HepG2 (cell line): ENCODE measurements at regions not wholly inside any gene's neighbourhood (a gene's known extent, or its start where the extent isn't known, plus 50 kb on each side); places are given as distances from the start of the nearest gene placed in this dataset.

Experiments used
- ATAC-seq: fragments of 200-7000 bp; cut with Tn5 transposase; 3 replicates; pipeline ENCODE4 v1.9.1; 2020; ENCODE audit warnings: mild to moderate bottlenecking, moderate library complexity
- BruUV-seq: library from RNA; stranded (reverse); fragments of 400-500 nt; replicated peaks from 2 replicates; lab custom pipeline; 2021; lab: Mats Ljungman, UMichigan
- CTCF ChIA-PET: fragments of 300-600 bp; formaldehyde crosslinking; extraction: SDS; loops from one replicate; lab custom pipeline; 2021; ENCODE audit warnings: low total read pairs, inconsistent platforms, low intra/inter-chr PET ratio; lab: Yijun Ruan, JAX
- POLR2A ChIA-PET: fragments of 350-600 bp; sonication (Branson Sonifier 250); formaldehyde crosslinking; loops from one replicate; lab custom pipeline; 2020; ENCODE audit warnings: antibody characterized with exemption, inconsistent platforms; lab: Yijun Ruan, JAX
- DNase-seq: peaks from one replicate; pipeline ENCODE4 v3.0.0-alpha.2; 2015; ENCODE audit warnings: low spot score
- FAIRE-seq: peaks from 3 replicates; lab custom pipeline; 2011; peaks lifted over from hg19 to GRCh38; lab: Jason Lieb, UNC
- H2AFZ ChIP-seq: one replicate; pipeline ENCODE4 v1.6.1; 2011; ENCODE audit warnings: low read length, inconsistent platforms
- H3K27ac ChIP-seq: fragments of 300-600 bp; 3 replicates; pipeline ENCODE4 v1.8.0; 2011; ENCODE audit warnings: mixed run types, mild to moderate bottlenecking, mixed read lengths, low read length, inconsistent platforms; ENCODE audit not compliant: insufficient read depth; ENCODE audit errors: extremely low read length
- H3K27me3 ChIP-seq, 2 experiments: fragments of 200-600 bp in 1 of 2; 2 replicates in 1 of 2; 3 replicates in 1 of 2; pipeline versions ENCODE4 v1.6.0 to v1.8.0; 2011; ENCODE audit warnings: low read length in 2 of 2, mild to moderate bottlenecking in 2 of 2, moderate library complexity in 2 of 2, inconsistent platforms in 1 of 2; ENCODE audit not compliant: insufficient read depth in 2 of 2, control insufficient read depth in 1 of 2
- H3K36me3 ChIP-seq, 2 experiments: fragments of 200-600 bp in 1 of 2; replicated peaks in 1 of 2; 2 replicates in 1 of 2; 3 replicates in 1 of 2; pipeline versions ENCODE4 v1.5.1 to v1.8.0; 2011; ENCODE audit warnings: low read length in 2 of 2, inconsistent platforms in 1 of 2; ENCODE audit not compliant: insufficient read depth in 2 of 2, control insufficient read depth in 1 of 2
- H3K4me1 ChIP-seq: 2 replicates; pipeline ENCODE4 v1.5.1; 2012; ENCODE audit warnings: low read length, inconsistent platforms; ENCODE audit not compliant: insufficient read depth
- H3K4me2 ChIP-seq: 2 replicates; pipeline ENCODE4 v1.6.0; 2011; ENCODE audit warnings: low read depth, low read length, inconsistent platforms
- H3K4me3 ChIP-seq, 3 experiments: fragments of 200-600 bp in 1 of 3; sonication (generic), shearing (Covaris generic) in 1 of 3; replicated peaks in 1 of 3; 2 replicates each; pipeline ENCODE4 v1.5.1; 2011 to 2016; ENCODE audit warnings: low read length in 3 of 3, inconsistent platforms in 2 of 3, low read depth in 2 of 3, mild to moderate bottlenecking in 2 of 3, control low read depth in 1 of 3, mixed read lengths in 1 of 3; ENCODE audit not compliant: insufficient read depth in 1 of 3
- H3K79me2 ChIP-seq: one replicate; pipeline ENCODE4 v1.6.1; 2011; ENCODE audit warnings: low read length, inconsistent platforms; ENCODE audit not compliant: insufficient read depth
- H3K9ac ChIP-seq: 2 replicates; pipeline ENCODE4 v1.6.0; 2011; ENCODE audit warnings: mild to moderate bottlenecking, low read depth, low read length, inconsistent platforms; ENCODE audit not compliant: insufficient read depth
- H3K9me3 ChIP-seq: 2 replicates; pipeline ENCODE4 v1.5.1; 2012; ENCODE audit warnings: mild to moderate bottlenecking, low read length
- H4K20me1 ChIP-seq: 2 replicates; pipeline ENCODE4 v1.6.0; 2011; ENCODE audit warnings: inconsistent platforms, mild to moderate bottlenecking, low read length, moderate library complexity; ENCODE audit not compliant: insufficient read depth
- CBX5 ChIP-seq: sonication (generic); formaldehyde crosslinking; IDR thresholded peaks from 2 replicates; pipeline ENCODE4 v1.4.0; 2020; ENCODE audit warnings: missing genetic modification reagents, borderline replicate concordance
- ELF3 ChIP-seq: IDR thresholded peaks from 2 replicates; pipeline ENCODE4 v1.6.1; 2016; ENCODE audit warnings: missing genetic modification reagents, missing compliant biosample characterization
- FOXJ3 ChIP-seq: sonication (generic); formaldehyde crosslinking; IDR thresholded peaks from 2 replicates; pipeline ENCODE4 v1.4.0; 2020; ENCODE audit warnings: missing genetic modification reagents, mild to moderate bottlenecking, borderline replicate concordance
- FOXP1 ChIP-seq, 2 experiments: fragments of 450-650 bp in 1 of 2; IDR thresholded peaks; 2 replicates each; pipeline ENCODE4 v1.6.1; 2017 to 2018; ENCODE audit warnings: antibody characterized with exemption in 1 of 2
- KLF16 ChIP-seq, 2 experiments: sonication (generic) in 1 of 2; formaldehyde crosslinking in 1 of 2; IDR thresholded peaks; 2 replicates each; pipeline versions ENCODE4 v1.6.1 to v1.8.0; 2016 to 2023; ENCODE audit warnings: missing genetic modification reagents in 2 of 2, missing compliant biosample characterization in 1 of 2
- MTF1 ChIP-seq: sonication (generic); formaldehyde crosslinking; IDR thresholded peaks from 2 replicates; pipeline ENCODE4 v1.5.0; 2020; ENCODE audit warnings: missing genetic modification reagents
- SMARCE1 ChIP-seq: fragments of 450-650 bp; IDR thresholded peaks from 2 replicates; pipeline ENCODE4 v1.6.1; 2017; ENCODE audit warnings: borderline replicate concordance
- SOX5 ChIP-seq: IDR thresholded peaks from 2 replicates; pipeline ENCODE4 v1.6.1; 2016; ENCODE audit warnings: borderline replicate concordance
- TBL1XR1 ChIP-seq: fragments of 150-350 bp; IDR thresholded peaks from 2 replicates; pipeline ENCODE4 v1.6.1; 2014; ENCODE audit warnings: borderline replicate concordance, low read length; ENCODE audit not compliant: partially characterized antibody
- TBX2 ChIP-seq: sonication (generic); formaldehyde crosslinking; IDR thresholded peaks from 2 replicates; pipeline ENCODE4 v1.5.0; 2020; ENCODE audit warnings: missing genetic modification reagents, mild to moderate bottlenecking, borderline replicate concordance
- XRCC5 ChIP-seq: fragments of 200-400 bp; formaldehyde crosslinking; optimal IDR thresholded peaks from 2 replicates; pipeline ENCODE3; 2017; ENCODE audit warnings: mild to moderate bottlenecking, low read length
- ZNF317 ChIP-seq: sonication (generic); formaldehyde crosslinking; IDR thresholded peaks from 2 replicates; pipeline ENCODE4 v1.5.0; 2020; ENCODE audit warnings: mild to moderate bottlenecking, missing genetic modification reagents
- ZNF446 ChIP-seq: sonication (generic); formaldehyde crosslinking; IDR thresholded peaks from 2 replicates; pipeline ENCODE4 v1.5.0; 2020; ENCODE audit warnings: mild to moderate bottlenecking, missing genetic modification reagents
- ZNF550 ChIP-seq: sonication (generic); formaldehyde crosslinking; IDR thresholded peaks from 2 replicates; pipeline ENCODE4 v1.4.0; 2020; ENCODE audit warnings: mild to moderate bottlenecking, missing genetic modification reagents, borderline replicate concordance
- ZNF569 ChIP-seq: sonication (generic); formaldehyde crosslinking; IDR thresholded peaks from 2 replicates; pipeline ENCODE4 v1.5.0; 2020; ENCODE audit warnings: mild to moderate bottlenecking, missing genetic modification reagents, moderate library complexity, borderline replicate concordance
- ZNF605 ChIP-seq: sonication (generic); formaldehyde crosslinking; IDR thresholded peaks from 2 replicates; pipeline ENCODE4 v1.8.0; 2022; ENCODE audit warnings: mild to moderate bottlenecking, missing genetic modification reagents
- ZNF7 ChIP-seq: IDR thresholded peaks from 2 replicates; pipeline ENCODE4 v1.6.1; 2016; ENCODE audit warnings: missing biosample characterization, missing genetic modification reagents
- ZNF749 ChIP-seq: sonication (generic); formaldehyde crosslinking; IDR thresholded peaks from 2 replicates; pipeline ENCODE4 v1.8.0; 2022; ENCODE audit warnings: mild to moderate bottlenecking, missing genetic modification reagents, moderate library complexity, borderline replicate concordance
- ZNF768 ChIP-seq: sonication (generic); formaldehyde crosslinking; IDR thresholded peaks from 2 replicates; pipeline ENCODE4 v1.4.0; 2020; ENCODE audit warnings: missing genetic modification reagents
- WGBS: methylation state at CpG from one replicate; pipeline ENCODE4 v1.1.6; 2017; ENCODE audit warnings: low lambda C conversion rate; 5-methylcytosine and 5-hydroxymethylcytosine counted together
- in situ Hi-C: cut with HindIII; loops from 2 replicates; pipeline ENCODE4 v1.10.0; 2017; ENCODE audit warnings: low pct_unique_long_range_greater_than_20kb; ENCODE audit not compliant: extremely low pct_ligation_motif_present
- intact Hi-C: fragments of 100-400 bp; cut with micrococcal nuclease; formaldehyde crosslinking; loops from one replicate; pipeline ENCODE4 v1.10.0; 2022; ENCODE audit not compliant: unreplicated experiment
- TF ChIP-seq, protein P1 (sequence below): sonication (generic); formaldehyde crosslinking; conservative IDR thresholded peaks from 2 replicates; pipeline ENCODE4 v1.8.1; 2023; ENCODE audit warnings: missing genetic modification reagents
- TF ChIP-seq, protein P2 (sequence below): sonication (generic); formaldehyde crosslinking; IDR thresholded peaks from 2 replicates; pipeline ENCODE4 v1.5.0; 2020; ENCODE audit warnings: mild to moderate bottlenecking, missing genetic modification reagents, borderline replicate concordance

DNA sequence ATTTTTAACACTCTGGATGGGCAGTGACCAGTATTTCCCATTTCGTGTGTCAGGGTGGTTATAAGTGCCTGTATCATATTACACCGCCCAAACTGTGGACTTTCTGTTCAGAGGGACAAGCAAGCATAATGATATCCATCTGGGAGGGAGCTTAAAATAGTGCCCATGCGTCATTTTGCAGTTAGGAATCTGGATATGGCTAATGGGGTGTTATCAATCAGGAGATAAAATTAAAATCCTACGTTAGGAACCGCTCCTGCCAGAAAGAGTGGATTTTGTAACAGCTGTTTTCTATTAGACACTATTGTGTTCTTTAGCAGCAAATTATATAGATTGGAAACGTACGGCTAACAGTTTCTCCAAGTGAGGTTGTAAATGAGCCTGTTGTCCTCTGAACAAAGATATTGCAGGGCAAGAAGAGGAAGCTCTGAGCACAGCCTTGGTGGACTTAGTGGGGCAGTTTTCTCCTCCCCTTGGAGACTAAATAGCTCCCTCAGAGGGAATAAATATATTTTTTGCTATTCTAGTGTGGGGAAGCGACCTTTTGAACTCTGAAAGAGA, 160.4 kb downstream of the SPATA31D1 start (continued):
- TF ChIP-seq ZNF550 (CRISPR knock-in tag) (no peak), KLF16 (CRISPR knock-in tag; IDR thresholded peaks at IDR 0.05) (no peak), ZNF569 (CRISPR knock-in tag) (no peak), ZNF446 (no peak), XRCC5 (no peak), CBX5 (CRISPR knock-in tag) (no peak)

DNA sequence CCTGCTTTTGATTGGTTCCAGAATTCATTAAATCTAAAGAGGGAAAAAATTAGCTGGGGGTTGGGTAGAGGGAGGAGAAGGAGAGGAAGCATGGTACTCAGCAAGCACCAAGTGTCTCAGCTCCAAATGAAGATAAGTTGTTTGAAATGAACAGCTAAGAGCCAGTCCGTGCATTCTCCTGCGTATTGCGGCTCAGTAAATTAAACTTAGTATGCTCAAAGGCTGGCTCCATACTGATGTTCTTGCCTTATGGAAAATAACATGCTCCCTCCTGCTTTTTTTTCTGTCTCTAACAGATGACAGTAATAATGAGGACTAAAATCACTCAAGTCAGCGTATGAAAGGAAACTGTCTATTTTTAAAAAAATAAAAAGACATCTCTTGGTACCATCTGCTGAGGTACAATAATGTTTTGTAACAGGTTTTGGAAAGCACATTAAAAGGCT, 161.0 kb downstream of the SPATA31D1 start:
- H2AFZ ChIP-seq = no peak overlapping the region
- FAIRE-seq (no peak), DNase-seq (no peak), ATAC-seq (no peak)
- H3K27me3 ChIP-seq = no peaks in the 10 kb centered on the region
- no peak overlapping the region for H3K4me2 ChIP-seq
- H3K36me3 ChIP-seq = no peaks in the 10 kb centered on the region
- ChIA-PET CTCF (no interaction called here), POLR2A (no interaction called here)
- no peak overlapping the region for H3K4me3 ChIP-seq
- H3K9me3 ChIP-seq = no peaks in the 10 kb centered on the region
- in situ Hi-C loops (no loop called here), intact Hi-C loops (no loop called here)
- no peak overlapping the region for H3K27ac ChIP-seq
- BruUV-seq = no TSS peak
- H3K9ac ChIP-seq = no peak overlapping the region
- no peaks in the 10 kb centered on the region for H3K79me2 ChIP-seq
- H4K20me1 ChIP-seq = no peaks in the 10 kb centered on the region
- 65% methylated on average over 4 of the region's 4 CpGs for WGBS
- no peaks in the 10 kb centered on the region for H3K4me1 ChIP-seq
- TF ChIP-seq FOXJ3 (CRISPR knock-in tag) = no peak
- TF ChIP-seq SMARCE1 = no peak
- no peak for TF ChIP-seq TBX2 (CRISPR knock-in tag)
- no peak for TF ChIP-seq SOX5 (CRISPR knock-in tag)
- no peak for TF ChIP-seq ZNF749 (CRISPR knock-in tag)
- no peak for TF ChIP-seq ZNF7 (CRISPR knock-in tag)
- TF ChIP-seq MTF1 = no peak
- no peak for TF ChIP-seq ZNF605 (CRISPR knock-in tag)
- no peak for TF ChIP-seq ZNF317 (CRISPR knock-in tag)
- no peak for TF ChIP-seq ZNF768 (CRISPR knock-in tag)
- TF ChIP-seq, protein P1, sequence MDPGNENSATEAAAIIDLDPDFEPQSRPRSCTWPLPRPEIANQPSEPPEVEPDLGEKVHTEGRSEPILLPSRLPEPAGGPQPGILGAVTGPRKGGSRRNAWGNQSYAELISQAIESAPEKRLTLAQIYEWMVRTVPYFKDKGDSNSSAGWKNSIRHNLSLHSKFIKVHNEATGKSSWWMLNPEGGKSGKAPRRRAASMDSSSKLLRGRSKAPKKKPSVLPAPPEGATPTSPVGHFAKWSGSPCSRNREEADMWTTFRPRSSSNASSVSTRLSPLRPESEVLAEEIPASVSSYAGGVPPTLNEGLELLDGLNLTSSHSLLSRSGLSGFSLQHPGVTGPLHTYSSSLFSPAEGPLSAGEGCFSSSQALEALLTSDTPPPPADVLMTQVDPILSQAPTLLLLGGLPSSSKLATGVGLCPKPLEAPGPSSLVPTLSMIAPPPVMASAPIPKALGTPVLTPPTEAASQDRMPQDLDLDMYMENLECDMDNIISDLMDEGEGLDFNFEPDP (CRISPR knock-in tag) = no peak
- TF ChIP-seq, protein P2, sequence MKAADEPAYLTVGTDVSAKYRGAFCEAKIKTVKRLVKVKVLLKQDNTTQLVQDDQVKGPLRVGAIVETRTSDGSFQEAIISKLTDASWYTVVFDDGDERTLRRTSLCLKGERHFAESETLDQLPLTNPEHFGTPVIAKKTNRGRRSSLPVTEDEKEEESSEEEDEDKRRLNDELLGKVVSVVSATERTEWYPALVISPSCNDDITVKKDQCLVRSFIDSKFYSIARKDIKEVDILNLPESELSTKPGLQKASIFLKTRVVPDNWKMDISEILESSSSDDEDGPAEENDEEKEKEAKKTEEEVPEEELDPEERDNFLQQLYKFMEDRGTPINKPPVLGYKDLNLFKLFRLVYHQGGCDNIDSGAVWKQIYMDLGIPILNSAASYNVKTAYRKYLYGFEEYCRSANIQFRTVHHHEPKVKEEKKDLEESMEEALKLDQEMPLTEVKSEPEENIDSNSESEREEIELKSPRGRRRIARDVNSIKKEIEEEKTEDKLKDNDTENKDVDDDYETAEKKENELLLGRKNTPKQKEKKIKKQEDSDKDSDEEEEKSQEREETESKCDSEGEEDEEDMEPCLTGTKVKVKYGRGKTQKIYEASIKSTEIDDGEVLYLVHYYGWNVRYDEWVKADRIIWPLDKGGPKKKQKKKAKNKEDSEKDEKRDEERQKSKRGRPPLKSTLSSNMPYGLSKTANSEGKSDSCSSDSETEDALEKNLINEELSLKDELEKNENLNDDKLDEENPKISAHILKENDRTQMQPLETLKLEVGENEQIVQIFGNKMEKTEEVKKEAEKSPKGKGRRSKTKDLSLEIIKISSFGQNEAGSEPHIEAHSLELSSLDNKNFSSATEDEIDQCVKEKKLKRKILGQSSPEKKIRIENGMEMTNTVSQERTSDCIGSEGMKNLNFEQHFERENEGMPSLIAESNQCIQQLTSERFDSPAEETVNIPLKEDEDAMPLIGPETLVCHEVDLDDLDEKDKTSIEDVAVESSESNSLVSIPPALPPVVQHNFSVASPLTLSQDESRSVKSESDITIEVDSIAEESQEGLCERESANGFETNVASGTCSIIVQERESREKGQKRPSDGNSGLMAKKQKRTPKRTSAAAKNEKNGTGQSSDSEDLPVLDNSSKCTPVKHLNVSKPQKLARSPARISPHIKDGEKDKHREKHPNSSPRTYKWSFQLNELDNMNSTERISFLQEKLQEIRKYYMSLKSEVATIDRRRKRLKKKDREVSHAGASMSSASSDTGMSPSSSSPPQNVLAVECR (CRISPR knock-in tag) = no peak
- no peak for TF ChIP-seq FOXP1 (IDR thresholded peaks at IDR 0.05)
- no peak for TF ChIP-seq FOXP1 (CRISPR knock-in tag; IDR thresholded peaks at IDR 0.05)
- TF ChIP-seq TBL1XR1 = no peak
- TF ChIP-seq ELF3 = no peak
